Astrocyte (in vitro differentiated cells and primary cell): ENCODE measurements at regions not wholly inside any gene's neighbourhood (a gene's known extent, or its start where the extent isn't known, plus 50 kb on each side); places are given as distances from the start of the nearest gene placed in this dataset.

ENCODE experiments used
- DNase-seq: peaks from one replicate; pipeline ENCODE4 v3.0.0-alpha.2; 2010; ENCODE audit warnings: low read depth
- FAIRE-seq: peaks from 2 replicates; lab custom pipeline; 2011; peaks lifted over from hg19 to GRCh38; lab: Jason Lieb, UNC
- H2AFZ ChIP-seq: 2 replicates; pipeline ENCODE4 v1.6.0; 2012; ENCODE audit warnings: low read depth, low read length, inconsistent platforms
- H3K27ac ChIP-seq: 2 replicates; pipeline ENCODE4 v1.5.1; 2011; ENCODE audit warnings: low read depth, low read length, inconsistent platforms
- H3K27me3 ChIP-seq: 2 replicates; pipeline ENCODE4 v1.6.0; 2011; ENCODE audit warnings: low read length, inconsistent platforms; ENCODE audit not compliant: insufficient read depth
- H3K36me3 ChIP-seq: 2 replicates; pipeline ENCODE4 v1.5.1; 2011; ENCODE audit warnings: low read length, inconsistent platforms; ENCODE audit not compliant: insufficient read depth
- H3K4me1 ChIP-seq: 2 replicates; pipeline ENCODE4 v1.5.1; 2011; ENCODE audit warnings: low read length, inconsistent platforms; ENCODE audit not compliant: insufficient read depth
- H3K4me2 ChIP-seq: 2 replicates; pipeline ENCODE4 v1.6.0; 2012; ENCODE audit warnings: low read length, inconsistent platforms
- H3K4me3 ChIP-seq: 2 replicates; pipeline ENCODE4 v1.5.1; 2011; ENCODE audit warnings: low read depth, mild to moderate bottlenecking, low read length, inconsistent platforms; ENCODE audit not compliant: insufficient read depth
- H3K79me2 ChIP-seq: 2 replicates; pipeline ENCODE4 v1.6.0; 2012; ENCODE audit warnings: mild to moderate bottlenecking, low read length, inconsistent platforms; ENCODE audit not compliant: insufficient read depth
- H3K9ac ChIP-seq: 2 replicates; pipeline ENCODE4 v1.6.0; 2012; ENCODE audit warnings: mild to moderate bottlenecking, low read length, inconsistent platforms
- H3K9me3 ChIP-seq: 2 replicates; pipeline ENCODE4 v1.5.1; 2012; ENCODE audit warnings: low read depth, mild to moderate bottlenecking, low read length, inconsistent platforms; ENCODE audit not compliant: insufficient read depth
- H4K20me1 ChIP-seq: 2 replicates; pipeline ENCODE4 v1.6.0; 2012; ENCODE audit warnings: low read length, inconsistent platforms; ENCODE audit not compliant: insufficient read depth
- H3K27ac Mint-ChIP-seq: one replicate; pipeline ENCODE4 v1.8.0; 2021; ENCODE audit warnings: mild to moderate bottlenecking, mixed read lengths; ENCODE audit not compliant: unreplicated experiment
- H3K27me3 Mint-ChIP-seq: one replicate; pipeline ENCODE4 v1.8.0; 2021; ENCODE audit warnings: low read depth, mixed read lengths; ENCODE audit not compliant: unreplicated experiment
- H3K36me3 Mint-ChIP-seq: one replicate; pipeline ENCODE4 v1.8.0; 2021; ENCODE audit warnings: low read depth, mixed read lengths; ENCODE audit not compliant: unreplicated experiment
- H3K4me1 Mint-ChIP-seq: one replicate; pipeline ENCODE4 v1.8.0; 2021; ENCODE audit warnings: low read depth, mixed read lengths; ENCODE audit not compliant: unreplicated experiment
- H3K4me3 Mint-ChIP-seq: one replicate; pipeline ENCODE4 v1.8.0; 2021; ENCODE audit warnings: mild to moderate bottlenecking, moderate library complexity, mixed read lengths; ENCODE audit not compliant: unreplicated experiment
- H3K9me3 Mint-ChIP-seq: one replicate; pipeline ENCODE4 v1.8.0; 2021; ENCODE audit warnings: mild to moderate bottlenecking, mixed read lengths; ENCODE audit not compliant: unreplicated experiment
- CTCF ChIP-seq: IDR thresholded peaks from 2 replicates; pipeline ENCODE4 v1.5.1; 2011; ENCODE audit warnings: low read depth, mild to moderate bottlenecking, inconsistent platforms, low read length, moderate library complexity; ENCODE audit not compliant: insufficient read depth
- EZH2 ChIP-seq: IDR thresholded peaks from 2 replicates; pipeline ENCODE4 v1.6.1; 2012; ENCODE audit warnings: mild to moderate bottlenecking, low read length, inconsistent platforms; ENCODE audit not compliant: insufficient read depth

DNA sequence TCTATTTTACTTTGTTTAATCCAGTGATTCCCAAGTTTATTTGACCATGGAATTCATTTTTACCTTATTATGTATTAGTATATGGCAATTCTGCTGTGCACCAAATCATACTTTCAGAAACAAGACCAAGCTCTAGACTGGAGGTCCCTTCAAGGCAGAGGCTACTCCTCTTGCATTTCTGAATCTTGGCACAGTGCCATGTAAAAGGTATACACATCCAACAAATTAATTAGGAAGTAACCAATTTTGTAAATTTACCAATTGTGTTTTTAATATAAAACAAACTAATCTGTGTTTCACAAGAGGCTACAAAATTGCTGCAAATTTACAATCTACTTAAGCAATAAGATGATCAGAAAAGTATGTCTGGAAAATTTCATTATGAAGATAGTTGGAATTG, 712.2 kb upstream of the HS3ST1 start:
- no peaks in the 10 kb centered on the region for H3K36me3 Mint-ChIP-seq
- no peaks in the 10 kb centered on the region for H3K4me1 Mint-ChIP-seq
- no peaks in the 10 kb centered on the region for H3K9me3 Mint-ChIP-seq
- Histone ChIP-seq H3K36me3 (no peaks in the 10 kb centered on the region), H3K9ac (no peak overlapping the region), H3K4me3 (no peak overlapping the region), H3K4me1 (no peaks in the 10 kb centered on the region), H3K27ac (no peak overlapping the region), H3K9me3 (no peaks in the 10 kb centered on the region), H3K4me2 (no peak overlapping the region), H2AFZ (no peak overlapping the region), H3K79me2 (no peaks in the 10 kb centered on the region), H4K20me1 (no peaks in the 10 kb centered on the region), H3K27me3 (no peaks in the 10 kb centered on the region)
- no peak overlapping the region for H3K4me3 Mint-ChIP-seq
- DNase-seq (no peak), FAIRE-seq (no peak)
- H3K27me3 Mint-ChIP-seq, result no peaks in the 10 kb centered on the region
- TF ChIP-seq EZH2 (no peak), CTCF (no peak)
- H3K27ac Mint-ChIP-seq, result no peak overlapping the region

DNA sequence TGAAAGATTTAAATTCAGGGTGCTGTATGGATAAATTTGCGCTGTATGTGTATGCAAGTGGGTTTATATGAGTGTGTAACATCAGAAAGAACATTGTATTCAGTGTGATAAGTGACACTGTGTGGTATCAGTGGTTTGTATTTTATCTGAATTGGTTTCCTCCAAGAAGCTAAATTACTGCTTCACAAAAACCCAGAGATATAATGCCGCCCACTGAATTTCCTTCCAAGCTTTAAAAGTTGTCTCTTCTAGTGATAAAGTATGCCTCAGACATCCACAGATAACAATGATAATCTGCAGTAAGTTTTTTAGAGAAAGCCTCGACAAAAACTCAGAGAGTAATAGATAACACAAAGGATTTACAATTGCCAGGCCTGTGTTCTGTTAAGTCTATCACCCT, 710.6 kb upstream of the HS3ST1 start:
- Histone ChIP-seq H3K9ac (no peak overlapping the region), H3K4me2 (no peak overlapping the region), H3K9me3 (no peaks in the 10 kb centered on the region), H3K36me3 (no peaks in the 10 kb centered on the region), H3K27ac (no peak overlapping the region), H4K20me1 (no peaks in the 10 kb centered on the region), H3K79me2 (no peaks in the 10 kb centered on the region), H2AFZ (no peak overlapping the region), H3K4me3 (no peak overlapping the region), H3K27me3 (no peaks in the 10 kb centered on the region), H3K4me1 (no peaks in the 10 kb centered on the region)
- TF ChIP-seq EZH2, result no peak
- TF ChIP-seq CTCF, result no peak
- Mint-ChIP-seq H3K27ac (no peak overlapping the region), H3K9me3 (no peaks in the 10 kb centered on the region), H3K4me3 (no peak overlapping the region), H3K36me3 (no peaks in the 10 kb centered on the region), H3K4me1 (no peaks in the 10 kb centered on the region), H3K27me3 (no peaks in the 10 kb centered on the region)
- FAIRE-seq (no peak), DNase-seq (no peak)

DNA sequence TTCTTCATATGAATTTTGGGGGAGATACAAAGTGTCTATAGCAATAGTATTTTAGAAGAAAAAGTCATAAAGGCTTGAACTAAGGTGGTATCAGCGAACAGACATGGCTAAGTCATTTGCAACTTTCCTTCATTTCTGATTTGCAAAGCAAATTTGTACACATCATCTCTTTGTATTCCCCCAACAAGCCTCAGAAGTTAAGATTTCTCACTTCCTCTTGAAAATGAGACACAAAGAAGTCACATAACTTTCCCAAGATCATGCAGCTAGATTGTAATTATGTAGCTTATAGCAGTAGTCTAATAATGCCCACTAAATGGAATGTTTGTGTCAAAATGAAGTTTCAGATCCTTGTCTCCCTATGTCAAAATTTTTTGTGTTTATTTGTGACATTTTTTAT, 709.8 kb upstream of the HS3ST1 start:
- FAIRE-seq, result no peak
- no peaks in the 10 kb centered on the region for H3K27me3 Mint-ChIP-seq

More for the DNA sequence above, 709.8 kb upstream of the HS3ST1 start:
- Histone ChIP-seq H3K9ac (no peak overlapping the region), H2AFZ (no peak overlapping the region), H3K27ac (no peak overlapping the region), H3K4me2 (no peak overlapping the region), H3K79me2 (no peaks in the 10 kb centered on the region), H3K9me3 (no peaks in the 10 kb centered on the region), H3K4me3 (no peak overlapping the region), H4K20me1 (no peaks in the 10 kb centered on the region), H3K4me1 (no peaks in the 10 kb centered on the region), H3K27me3 (no peaks in the 10 kb centered on the region), H3K36me3 (no peaks in the 10 kb centered on the region)
- Mint-ChIP-seq H3K27ac (no peak overlapping the region), H3K4me1 (no peaks in the 10 kb centered on the region), H3K4me3 (no peak overlapping the region), H3K9me3 (no peaks in the 10 kb centered on the region), H3K36me3 (no peaks in the 10 kb centered on the region)
- no peak for DNase-seq
- no peak for TF ChIP-seq EZH2
- TF ChIP-seq CTCF, result no peak
